ENCODE measurements at regions not wholly inside any gene's neighbourhood (a gene's known extent, or its start where the extent isn't known, plus 50 kb on each side); places are given as distances from the start of the nearest gene placed in this dataset.

- DNase-seq: peak in 1 of 2 donors; percentile 12
- intact Hi-C loops (cut with DNase I; ENCODE audit: low total_unique reads): no loop called here
- no peak for TF ChIP-seq POLR2A (IDR thresholded peaks at IDR 0.05)
- no peak for TF ChIP-seq POLR2AphosphoS5 (IDR thresholded peaks at IDR 0.05)
- TF ChIP-seq CTCF (IDR thresholded peaks at IDR 0.05): no peak
- TF ChIP-seq EP300 (IDR thresholded peaks at IDR 0.05): no peak
- WGBS, 5 donors: 20 to 46% (median 32%) methylated on average over 1 of the region's 1 CpG
- Histone ChIP-seq H3K27me3 (no peaks in the 10 kb centered on the region), H3K36me3 (no peaks in the 10 kb centered on the region), H3K4me1 (no peaks in the 10 kb centered on the region), H3K4me3 (no peak overlapping the region), H3K27ac (no peak overlapping the region), H3K9me3 (no peaks in the 10 kb centered on the region)
Measured at GRCh38 chr7:13155188-13155587, 467.8 kb downstream of the ARL4A start.

- Histone ChIP-seq H3K27ac (no peak overlapping the region), H3K4me1 (no peaks in the 10 kb centered on the region), H3K36me3 (no peaks in the 10 kb centered on the region), H3K4me3 (no peak overlapping the region), H3K27me3 (no peaks in the 10 kb centered on the region), H3K9me3 (no peaks in the 10 kb centered on the region)
- TF ChIP-seq EP300 (IDR thresholded peaks at IDR 0.05) (no peak), POLR2AphosphoS5 (IDR thresholded peaks at IDR 0.05) (no peak), CTCF (IDR thresholded peaks at IDR 0.05) (no peak), POLR2A (IDR thresholded peaks at IDR 0.05) (no peak)
- WGBS, 5 donors: 64 to 79% (median 67%) methylated on average over 1 of the region's 1 CpG
- intact Hi-C loops (cut with DNase I; ENCODE audit: low total_unique reads): no loop called here
- DNase-seq: no peak
Measured at GRCh38 chr7:13159003-13159402, 471.6 kb downstream of the ARL4A start.

- TF ChIP-seq POLR2AphosphoS5 (IDR thresholded peaks at IDR 0.05): no peak
- DNase-seq: peak in 1 of 2 donors; percentile 4
- Histone ChIP-seq H3K9me3 (no peaks in the 10 kb centered on the region), H3K27ac (no peak overlapping the region), H3K4me1 (no peaks in the 10 kb centered on the region), H3K36me3 (no peaks in the 10 kb centered on the region), H3K4me3 (no peak overlapping the region), H3K27me3 (no peaks in the 10 kb centered on the region)
- intact Hi-C loops (cut with DNase I; ENCODE audit: low total_unique reads): no loop called here
- 71 to 81% (median 72%) methylated on average over 2 of the region's 2 CpGs for WGBS, 5 donors
Measured at GRCh38 chr7:13159467-13160184, 472.2 kb downstream of the ARL4A start.

GRCh38 chr7:13161125-13161524 lies 473.7 kb downstream of the ARL4A start:
- DNase-seq: no peak
- intact Hi-C loops (cut with DNase I; ENCODE audit: low total_unique reads): no loop called here
- Histone ChIP-seq H3K4me1 (no peaks in the 10 kb centered on the region), H3K9me3 (no peaks in the 10 kb centered on the region), H3K36me3 (no peaks in the 10 kb centered on the region), H3K27me3 (no peaks in the 10 kb centered on the region), H3K27ac (no peak overlapping the region), H3K4me3 (no peak overlapping the region)
- no peak for TF ChIP-seq CTCF (IDR thresholded peaks at IDR 0.05)
- TF ChIP-seq POLR2A (IDR thresholded peaks at IDR 0.05): no peak
- no peak for TF ChIP-seq EP300 (IDR thresholded peaks at IDR 0.05)
- no peak for TF ChIP-seq POLR2AphosphoS5 (IDR thresholded peaks at IDR 0.05)

GRCh38 chr7:13165854-13166253 lies 478.4 kb downstream of the ARL4A start:
- Histone ChIP-seq H3K4me1 (no peaks in the 10 kb centered on the region), H3K9me3 (no peaks in the 10 kb centered on the region), H3K4me3 (no peak overlapping the region), H3K27ac (no peak overlapping the region), H3K36me3 (no peaks in the 10 kb centered on the region), H3K27me3 (no peaks in the 10 kb centered on the region)
- intact Hi-C loops (cut with DNase I; ENCODE audit: low total_unique reads): no loop called here
- TF ChIP-seq EP300 (IDR thresholded peaks at IDR 0.05) (no peak), POLR2A (IDR thresholded peaks at IDR 0.05) (no peak), POLR2AphosphoS5 (IDR thresholded peaks at IDR 0.05) (no peak), CTCF (IDR thresholded peaks at IDR 0.05) (no peak)
- 66 to 85% (median 80%) methylated on average over 4 of the region's 4 CpGs for WGBS, 5 donors
- DNase-seq: no peak

Data from stomach (tissue), 8 donors.